WTC11 (cell line): ENCODE measurements at regions not wholly inside any gene's neighbourhood (a gene's known extent, or its start where the extent isn't known, plus 50 kb on each side); places are given as distances from the start of the nearest gene placed in this dataset.

ENCODE experiments used
- ATAC-seq: fragments of 200-7000 bp; cut with Tn5 transposase; 2 replicates; pipeline ENCODE4 v1.10.0; 2021; ENCODE audit warnings: mild to moderate bottlenecking, moderate library complexity
- CTCF ChIA-PET: fragments of 300-600 bp; sonication (Branson Sonifier 250); formaldehyde crosslinking; loops from one replicate; lab custom pipeline; 2021; ENCODE audit warnings: antibody characterized with exemption; lab: Charles Lee
- POLR2A ChIA-PET: fragments of 350-600 bp; sonication (Branson Sonifier 250); formaldehyde crosslinking; loops from one replicate; lab custom pipeline; 2021; ENCODE audit warnings: antibody characterized with exemption; lab: Charles Lee
- DNase-seq: peaks from one replicate; pipeline ENCODE4 v3.0.0; 2021; ENCODE audit warnings: low spot score
- H3K27ac Mint-ChIP-seq: 2 replicates; pipeline ENCODE4 v1.8.0; 2021; ENCODE audit warnings: mixed read lengths
- H3K27me3 Mint-ChIP-seq: 2 replicates; pipeline ENCODE4 v1.8.0; 2021; ENCODE audit warnings: low read depth, mild to moderate bottlenecking, moderate library complexity, mixed read lengths
- H3K36me3 Mint-ChIP-seq: 2 replicates; pipeline ENCODE4 v1.8.0; 2021; ENCODE audit warnings: mixed read lengths
- H3K4me1 Mint-ChIP-seq: 2 replicates; pipeline ENCODE4 v1.8.0; 2022; ENCODE audit warnings: mixed read lengths
- H3K4me3 Mint-ChIP-seq: 2 replicates; pipeline ENCODE4 v1.8.0; 2021; ENCODE audit warnings: mild to moderate bottlenecking, moderate library complexity, mixed read lengths
- H3K9me3 Mint-ChIP-seq: 2 replicates; pipeline ENCODE4 v1.8.0; 2021; ENCODE audit warnings: mixed read lengths
- ATF6 ChIP-seq: sonication (generic); formaldehyde crosslinking; IDR thresholded peaks from 2 replicates; pipeline ENCODE4 v1.8.1; 2023; ENCODE audit warnings: mild to moderate bottlenecking, missing genetic modification reagents
- E2F4 ChIP-seq: sonication (generic); formaldehyde crosslinking; IDR thresholded peaks from 2 replicates; pipeline ENCODE4 v1.8.1; 2022; ENCODE audit warnings: low read depth, mild to moderate bottlenecking, moderate library complexity, missing genetic modification reagents, borderline replicate concordance
- FOXJ3 ChIP-seq: sonication (generic); formaldehyde crosslinking; IDR thresholded peaks from 2 replicates; pipeline ENCODE4 v1.9.0; 2021; ENCODE audit warnings: missing genetic modification reagents, mild to moderate bottlenecking, borderline replicate concordance
- GABPB1 ChIP-seq: sonication (generic); formaldehyde crosslinking; IDR thresholded peaks from 2 replicates; pipeline ENCODE4 v1.8.1; 2023; ENCODE audit warnings: mild to moderate bottlenecking, missing genetic modification reagents
- HMGA2 ChIP-seq: fragments of 250-450 bp; sonication (Bioruptor Pico); IDR thresholded peaks from 2 replicates; pipeline ENCODE4 v1.4.0; 2021; ENCODE audit warnings: mild to moderate bottlenecking, moderate library complexity
- MAX ChIP-seq: sonication (generic); formaldehyde crosslinking; IDR thresholded peaks from 2 replicates; pipeline ENCODE4 v1.8.0; 2022; ENCODE audit warnings: mild to moderate bottlenecking, missing genetic modification reagents
- MLX ChIP-seq: sonication (generic); formaldehyde crosslinking; IDR thresholded peaks from 2 replicates; pipeline ENCODE4 v1.8.1; 2023; ENCODE audit warnings: mild to moderate bottlenecking, missing genetic modification reagents, moderate library complexity
- MYBL2 ChIP-seq: sonication (generic); formaldehyde crosslinking; IDR thresholded peaks from 2 replicates; pipeline ENCODE4 v1.8.1; 2023; ENCODE audit warnings: mild to moderate bottlenecking, moderate library complexity, missing genetic modification reagents
- NFATC4 ChIP-seq: fragments of 250-450 bp; sonication (Bioruptor Pico); IDR thresholded peaks from 2 replicates; pipeline ENCODE4 v1.9.0; 2021; ENCODE audit warnings: mild to moderate bottlenecking
- NFE2L1 ChIP-seq: sonication (generic); formaldehyde crosslinking; IDR thresholded peaks from 2 replicates; pipeline ENCODE4 v1.8.1; 2023; ENCODE audit warnings: missing genetic modification reagents
- NR2C2 ChIP-seq: sonication (generic); formaldehyde crosslinking; IDR thresholded peaks from 2 replicates; pipeline ENCODE4 v1.8.0; 2022; ENCODE audit warnings: mild to moderate bottlenecking, missing genetic modification reagents
- ZBTB21 ChIP-seq: sonication (generic); formaldehyde crosslinking; IDR thresholded peaks from 2 replicates; pipeline ENCODE4 v1.8.1; 2023; ENCODE audit warnings: mild to moderate bottlenecking, missing genetic modification reagents, borderline replicate concordance
- ZNF263 ChIP-seq: sonication (generic); formaldehyde crosslinking; IDR thresholded peaks from 2 replicates; pipeline ENCODE4 v1.8.1; 2022; ENCODE audit warnings: low read depth, mild to moderate bottlenecking, moderate library complexity, missing genetic modification reagents
- ZNF416 ChIP-seq: fragments of 250-450 bp; sonication (Bioruptor Pico); IDR thresholded peaks from 2 replicates; pipeline ENCODE4 v1.9.0; 2021; ENCODE audit warnings: mild to moderate bottlenecking, inconsistent platforms
- ZNF671 ChIP-seq: fragments of 250-450 bp; sonication (Bioruptor Pico); IDR thresholded peaks from 2 replicates; pipeline ENCODE4 v1.8.0; 2021; ENCODE audit warnings: mild to moderate bottlenecking
- TF ChIP-seq, protein P1 (sequence below): fragments of 250-450 bp; sonication (Bioruptor Pico); IDR thresholded peaks from 2 replicates; pipeline ENCODE4 v1.8.0; 2021; ENCODE audit warnings: mild to moderate bottlenecking
- TF ChIP-seq, protein P2 (sequence below): sonication (generic); formaldehyde crosslinking; conservative IDR thresholded peaks from 2 replicates; pipeline ENCODE4 v1.8.1; 2023; ENCODE audit warnings: mild to moderate bottlenecking, low read depth, missing genetic modification reagents, moderate library complexity
- TF ChIP-seq, protein P3 (sequence below): sonication (generic); formaldehyde crosslinking; IDR thresholded peaks from 2 replicates; pipeline ENCODE4 v1.8.0; 2023; ENCODE audit warnings: missing genetic modification reagents
- TF ChIP-seq, protein P4 (sequence below): sonication (generic); formaldehyde crosslinking; IDR thresholded peaks from 2 replicates; pipeline ENCODE4 v1.8.1; 2023; ENCODE audit warnings: mild to moderate bottlenecking, missing genetic modification reagents, moderate library complexity

- Mint-ChIP-seq H3K9me3 (no peaks in the 10 kb centered on the region), H3K27me3 (no peaks in the 10 kb centered on the region), H3K4me1 (peaks cover 24% of the 10 kb centered on the region), H3K27ac (peak overlapping the region; percentile 29; the same call in 1 of the 2 replicates), H3K36me3 (no peaks in the 10 kb centered on the region), H3K4me3 (no peak overlapping the region)
- no peak for TF ChIP-seq HMGA2 (CRISPR knock-in tag)
- TF ChIP-seq ZBTB21 (CRISPR knock-in tag): no peak
- TF ChIP-seq GABPB1: 0 out of 2 replicates have a peak, but pooled peaks have one; percentile 17
- CTCF ChIA-PET: interaction anchor here (1.2 to 2.2 kb wide), 2 partner anchors 15 to 16 kb away, joined by 4 to 6 read pairs; no protein-coding TSS in a partner anchor
- DNase-seq: no peak
- no peak for ATAC-seq
- POLR2A ChIA-PET: interaction anchor here (0.6 kb wide), 1 partner anchor 75 kb away, joined by 3 read pairs; no protein-coding TSS in a partner anchor
Observed at GRCh38 chr6:47112317-47112716, 70.2 kb upstream of the ADGRF1 start.

- TF ChIP-seq, protein P1, sequence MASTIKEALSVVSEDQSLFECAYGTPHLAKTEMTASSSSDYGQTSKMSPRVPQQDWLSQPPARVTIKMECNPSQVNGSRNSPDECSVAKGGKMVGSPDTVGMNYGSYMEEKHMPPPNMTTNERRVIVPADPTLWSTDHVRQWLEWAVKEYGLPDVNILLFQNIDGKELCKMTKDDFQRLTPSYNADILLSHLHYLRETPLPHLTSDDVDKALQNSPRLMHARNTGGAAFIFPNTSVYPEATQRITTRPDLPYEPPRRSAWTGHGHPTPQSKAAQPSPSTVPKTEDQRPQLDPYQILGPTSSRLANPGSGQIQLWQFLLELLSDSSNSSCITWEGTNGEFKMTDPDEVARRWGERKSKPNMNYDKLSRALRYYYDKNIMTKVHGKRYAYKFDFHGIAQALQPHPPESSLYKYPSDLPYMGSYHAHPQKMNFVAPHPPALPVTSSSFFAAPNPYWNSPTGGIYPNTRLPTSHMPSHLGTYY: no peak
- TF ChIP-seq ZNF416 (CRISPR knock-in tag) (no peak), ZNF263 (CRISPR knock-in tag) (no peak), NR2C2 (CRISPR knock-in tag) (no peak), MAX (no peak), NFE2L1 (CRISPR knock-in tag) (no peak), E2F4 (CRISPR knock-in tag) (no peak), ATF6 (CRISPR knock-in tag) (no peak), HMGA2 (CRISPR knock-in tag) (no peak), MYBL2 (CRISPR knock-in tag) (no peak)
- TF ChIP-seq, protein P2, sequence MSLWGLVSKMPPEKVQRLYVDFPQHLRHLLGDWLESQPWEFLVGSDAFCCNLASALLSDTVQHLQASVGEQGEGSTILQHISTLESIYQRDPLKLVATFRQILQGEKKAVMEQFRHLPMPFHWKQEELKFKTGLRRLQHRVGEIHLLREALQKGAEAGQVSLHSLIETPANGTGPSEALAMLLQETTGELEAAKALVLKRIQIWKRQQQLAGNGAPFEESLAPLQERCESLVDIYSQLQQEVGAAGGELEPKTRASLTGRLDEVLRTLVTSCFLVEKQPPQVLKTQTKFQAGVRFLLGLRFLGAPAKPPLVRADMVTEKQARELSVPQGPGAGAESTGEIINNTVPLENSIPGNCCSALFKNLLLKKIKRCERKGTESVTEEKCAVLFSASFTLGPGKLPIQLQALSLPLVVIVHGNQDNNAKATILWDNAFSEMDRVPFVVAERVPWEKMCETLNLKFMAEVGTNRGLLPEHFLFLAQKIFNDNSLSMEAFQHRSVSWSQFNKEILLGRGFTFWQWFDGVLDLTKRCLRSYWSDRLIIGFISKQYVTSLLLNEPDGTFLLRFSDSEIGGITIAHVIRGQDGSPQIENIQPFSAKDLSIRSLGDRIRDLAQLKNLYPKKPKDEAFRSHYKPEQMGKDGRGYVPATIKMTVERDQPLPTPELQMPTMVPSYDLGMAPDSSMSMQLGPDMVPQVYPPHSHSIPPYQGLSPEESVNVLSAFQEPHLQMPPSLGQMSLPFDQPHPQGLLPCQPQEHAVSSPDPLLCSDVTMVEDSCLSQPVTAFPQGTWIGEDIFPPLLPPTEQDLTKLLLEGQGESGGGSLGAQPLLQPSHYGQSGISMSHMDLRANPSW (CRISPR knock-in tag): no peak
- TF ChIP-seq, protein P3, sequence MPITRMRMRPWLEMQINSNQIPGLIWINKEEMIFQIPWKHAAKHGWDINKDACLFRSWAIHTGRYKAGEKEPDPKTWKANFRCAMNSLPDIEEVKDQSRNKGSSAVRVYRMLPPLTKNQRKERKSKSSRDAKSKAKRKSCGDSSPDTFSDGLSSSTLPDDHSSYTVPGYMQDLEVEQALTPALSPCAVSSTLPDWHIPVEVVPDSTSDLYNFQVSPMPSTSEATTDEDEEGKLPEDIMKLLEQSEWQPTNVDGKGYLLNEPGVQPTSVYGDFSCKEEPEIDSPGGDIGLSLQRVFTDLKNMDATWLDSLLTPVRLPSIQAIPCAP (CRISPR knock-in tag): no peak
- Mint-ChIP-seq H3K9me3 (no peaks in the 10 kb centered on the region), H3K27ac (peak overlapping the region; percentile 75), H3K4me1 (peaks cover 30% of the 10 kb centered on the region), H3K27me3 (no peaks in the 10 kb centered on the region), H3K36me3 (no peaks in the 10 kb centered on the region), H3K4me3 (no peak overlapping the region)
- ChIA-PET CTCF (interaction anchor here (1.2 to 2.2 kb wide), 2 partner anchors 14 to 15 kb away, joined by 4 to 6 read pairs; no protein-coding TSS in a partner anchor), POLR2A (no interaction called here)
- no peak for DNase-seq
- peak; percentile 41 for ATAC-seq
Observed at GRCh38 chr6:47111685-47112084, 69.6 kb upstream of the ADGRF1 start.

DNA sequence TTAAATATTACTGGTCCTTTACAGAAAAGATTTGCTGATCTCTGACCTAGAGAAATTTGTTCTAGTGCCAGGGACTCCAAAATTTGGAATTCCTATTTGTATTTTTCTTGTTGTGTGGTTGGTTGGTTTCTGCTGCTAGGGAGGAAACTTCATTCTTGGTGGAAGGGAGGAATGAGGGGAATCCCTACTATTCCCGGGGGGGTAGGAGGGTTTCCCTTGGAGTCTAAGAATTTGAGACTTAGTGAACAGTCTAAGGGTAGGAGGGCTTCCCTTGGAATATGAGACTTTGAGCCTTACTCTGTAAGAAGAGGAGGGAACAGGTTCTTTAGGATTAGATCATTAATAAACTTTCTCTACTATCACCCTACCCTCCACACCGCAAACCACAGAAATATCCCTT is 67.1 kb upstream of the ADGRF1 start:
- Mint-ChIP-seq H3K9me3 (no peaks in the 10 kb centered on the region), H3K36me3 (no peaks in the 10 kb centered on the region), H3K4me3 (no peak overlapping the region), H3K27ac (peak overlapping the region; percentile 38; the same call in 1 of the 2 replicates), H3K27me3 (no peaks in the 10 kb centered on the region), H3K4me1 (peaks cover 52% of the 10 kb centered on the region)
- ChIA-PET CTCF (no interaction called here), POLR2A (no interaction called here)
- ATAC-seq (no peak), DNase-seq (no peak)
- TF ChIP-seq MLX (CRISPR knock-in tag) (no peak), FOXJ3 (CRISPR knock-in tag) (no peak), NFE2L1 (CRISPR knock-in tag) (no peak), NFATC4 (CRISPR knock-in tag) (no peak), MYBL2 (CRISPR knock-in tag) (no peak), HMGA2 (CRISPR knock-in tag) (no peak), ZNF671 (no peak)
- TF ChIP-seq, protein P4, sequence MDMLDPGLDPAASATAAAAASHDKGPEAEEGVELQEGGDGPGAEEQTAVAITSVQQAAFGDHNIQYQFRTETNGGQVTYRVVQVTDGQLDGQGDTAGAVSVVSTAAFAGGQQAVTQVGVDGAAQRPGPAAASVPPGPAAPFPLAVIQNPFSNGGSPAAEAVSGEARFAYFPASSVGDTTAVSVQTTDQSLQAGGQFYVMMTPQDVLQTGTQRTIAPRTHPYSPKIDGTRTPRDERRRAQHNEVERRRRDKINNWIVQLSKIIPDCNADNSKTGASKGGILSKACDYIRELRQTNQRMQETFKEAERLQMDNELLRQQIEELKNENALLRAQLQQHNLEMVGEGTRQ: no peak
